Karpas-422 (cell line): ENCODE measurements at regions not wholly inside any gene's neighbourhood (a gene's known extent, or its start where the extent isn't known, plus 50 kb on each side); places are given as distances from the start of the nearest gene placed in this dataset.
A peak's percentile ranks its signal among the peaks of the same experiment; 100 is the strongest.

Source experiments
- DNase-seq: peaks from one replicate; pipeline ENCODE4 v3.0.0-alpha.2; 2015
- H2AFZ ChIP-seq: fragments of 200-600 bp; sonication (generic); 2 replicates; pipeline ENCODE4 v1.6.1; 2014; ENCODE audit warnings: antibody characterized with exemption, low read length, mixed read lengths
- H3K27ac ChIP-seq: fragments of 200-600 bp; sonication (generic); 2 replicates; pipeline ENCODE4 v1.5.1; 2014; ENCODE audit warnings: mild to moderate bottlenecking, low read length, moderate library complexity
- H3K27me3 ChIP-seq: fragments of 200-600 bp; sonication (generic); 2 replicates; pipeline ENCODE4 v1.6.1; 2014; ENCODE audit warnings: low read length, mixed read lengths
- H3K36me3 ChIP-seq: fragments of 200-600 bp; sonication (generic); 2 replicates; pipeline ENCODE4 v1.6.1; 2014; ENCODE audit warnings: low read length, mixed read lengths; ENCODE audit not compliant: insufficient read depth
- H3K4me1 ChIP-seq: fragments of 200-600 bp; sonication (generic); 2 replicates; pipeline ENCODE4 v1.6.1; 2014; ENCODE audit warnings: mild to moderate bottlenecking, low read length, mixed read lengths
- H3K4me2 ChIP-seq: fragments of 200-600 bp; sonication (generic); 2 replicates; pipeline ENCODE4 v1.6.1; 2014; ENCODE audit warnings: low read length, low read depth, mild to moderate bottlenecking; ENCODE audit not compliant: poor library complexity, severe bottlenecking
- H3K4me3 ChIP-seq: fragments of 200-600 bp; sonication (generic); 2 replicates; pipeline ENCODE4 v1.5.1; 2014; ENCODE audit warnings: mild to moderate bottlenecking, antibody characterized with exemption, low read length, mixed read lengths
- H3K79me2 ChIP-seq: fragments of 200-600 bp; sonication (generic); 2 replicates; pipeline ENCODE4 v1.6.1; 2014; ENCODE audit warnings: mild to moderate bottlenecking, low read length, mixed read lengths
- H3K9ac ChIP-seq: fragments of 200-600 bp; sonication (generic); 2 replicates; pipeline ENCODE4 v1.6.0; 2014; ENCODE audit warnings: low read length
- H3K9me2 ChIP-seq: fragments of 200-600 bp; sonication (generic), shearing (Covaris generic); replicated peaks from 2 replicates; pipeline ENCODE4 v1.6.0; 2014; ENCODE audit warnings: mild to moderate bottlenecking, low read length, moderate library complexity; ENCODE audit not compliant: insufficient read depth
- H3K9me3 ChIP-seq: fragments of 300-700, 200-600 bp; sonication (generic); 2 replicates; pipeline ENCODE4 v1.6.1; 2014; ENCODE audit warnings: low read length, mixed read lengths
- H4K20me1 ChIP-seq: fragments of 200-600 bp; sonication (generic); 2 replicates; pipeline ENCODE4 v1.6.1; 2014; ENCODE audit warnings: mild to moderate bottlenecking, antibody characterized with exemption, low read length, low read depth; ENCODE audit not compliant: insufficient read depth

- no peaks in the 10 kb centered on the region for H3K9me3 ChIP-seq
- H2AFZ ChIP-seq, result no peak overlapping the region
- no peaks in the 10 kb centered on the region for H3K36me3 ChIP-seq
- no peaks in the 10 kb centered on the region for H4K20me1 ChIP-seq
- DNase-seq, result no peak
- H3K4me2 ChIP-seq, result no peak overlapping the region
- H3K79me2 ChIP-seq, result no peaks in the 10 kb centered on the region
- H3K27ac ChIP-seq, result no peak overlapping the region
- H3K4me1 ChIP-seq, result no peaks in the 10 kb centered on the region
- no peaks in the 10 kb centered on the region for H3K27me3 ChIP-seq
- H3K4me3 ChIP-seq, result no peak overlapping the region
- no peak overlapping the region for H3K9ac ChIP-seq
- no peaks in the 10 kb centered on the region for H3K9me2 ChIP-seq
Measured at GRCh38 chr16:82379551-82379950, 209.5 kb upstream of the MPHOSPH6 start.

GRCh38 chr16:82373976-82374375 lies 204.0 kb upstream of the MPHOSPH6 start:
- H3K36me3 ChIP-seq, result no peaks in the 10 kb centered on the region
- no peak overlapping the region for H3K4me2 ChIP-seq

GRCh38 chr16:82370282-82370681 lies 200.3 kb upstream of the MPHOSPH6 start:
- DNase-seq, result no peak
- no peaks in the 10 kb centered on the region for H3K27me3 ChIP-seq
- no peaks in the 10 kb centered on the region for H3K36me3 ChIP-seq
- no peak overlapping the region for H3K9ac ChIP-seq
- no peaks in the 10 kb centered on the region for H3K79me2 ChIP-seq
- H2AFZ ChIP-seq, result no peak overlapping the region
- no peaks in the 10 kb centered on the region for H3K9me2 ChIP-seq
- no peaks in the 10 kb centered on the region for H3K9me3 ChIP-seq
- no peak overlapping the region for H3K4me3 ChIP-seq
- no peaks in the 10 kb centered on the region for H3K4me1 ChIP-seq
- H4K20me1 ChIP-seq, result 0 out of 2 replicates have a peak, but pooled peaks cover 4% of the 10 kb centered on the region
- no peak overlapping the region for H3K4me2 ChIP-seq
- no peak overlapping the region for H3K27ac ChIP-seq

More at GRCh38 chr16:82373976-82374375, 204.0 kb upstream of the MPHOSPH6 start:
- no peak overlapping the region for H2AFZ ChIP-seq
- H4K20me1 ChIP-seq, result no peaks in the 10 kb centered on the region
- H3K27me3 ChIP-seq, result no peaks in the 10 kb centered on the region
- H3K9me2 ChIP-seq, result no peaks in the 10 kb centered on the region
- H3K4me3 ChIP-seq, result no peak overlapping the region
- no peaks in the 10 kb centered on the region for H3K9me3 ChIP-seq
- no peak for DNase-seq
- no peaks in the 10 kb centered on the region for H3K4me1 ChIP-seq
- no peak overlapping the region for H3K27ac ChIP-seq
- no peak overlapping the region for H3K9ac ChIP-seq
- H3K79me2 ChIP-seq, result no peaks in the 10 kb centered on the region

- Histone ChIP-seq H3K27ac (no peak overlapping the region), H3K4me3 (no peak overlapping the region), H3K79me2 (no peaks in the 10 kb centered on the region), H3K9me2 (no peaks in the 10 kb centered on the region), H3K27me3 (no peaks in the 10 kb centered on the region), H3K4me1 (no peaks in the 10 kb centered on the region), H3K36me3 (no peaks in the 10 kb centered on the region), H3K9me3 (no peaks in the 10 kb centered on the region), H3K9ac (no peak overlapping the region), H2AFZ (no peak overlapping the region), H3K4me2 (no peak overlapping the region), H4K20me1 (0 out of 2 replicates have a peak, but pooled peaks cover 4% of the 10 kb centered on the region)
- peak; percentile 79 for DNase-seq
Measured at GRCh38 chr16:82368041-82368440, 198.0 kb upstream of the MPHOSPH6 start.

GRCh38 chr16:82366462-82366861 lies 196.4 kb upstream of the MPHOSPH6 start:
- H3K4me3 ChIP-seq, result no peak overlapping the region
- no peak for DNase-seq
- no peaks in the 10 kb centered on the region for H3K9me3 ChIP-seq
- 0 out of 2 replicates have a peak, but pooled peaks cover 4% of the 10 kb centered on the region for H4K20me1 ChIP-seq
- no peaks in the 10 kb centered on the region for H3K79me2 ChIP-seq
- no peaks in the 10 kb centered on the region for H3K27me3 ChIP-seq
- H3K4me2 ChIP-seq, result no peak overlapping the region
- no peaks in the 10 kb centered on the region for H3K4me1 ChIP-seq
- H3K27ac ChIP-seq, result no peak overlapping the region
- no peak overlapping the region for H2AFZ ChIP-seq
- H3K9ac ChIP-seq, result no peak overlapping the region
- no peaks in the 10 kb centered on the region for H3K36me3 ChIP-seq
- no peaks in the 10 kb centered on the region for H3K9me2 ChIP-seq

- no peak overlapping the region for H3K9ac ChIP-seq
- H4K20me1 ChIP-seq, result 0 out of 2 replicates have a peak, but pooled peaks cover 4% of the 10 kb centered on the region
- H2AFZ ChIP-seq, result no peak overlapping the region
- no peaks in the 10 kb centered on the region for H3K79me2 ChIP-seq
- H3K4me1 ChIP-seq, result no peaks in the 10 kb centered on the region
- H3K4me3 ChIP-seq, result no peak overlapping the region
- no peaks in the 10 kb centered on the region for H3K9me3 ChIP-seq
- no peaks in the 10 kb centered on the region for H3K9me2 ChIP-seq
- H3K4me2 ChIP-seq, result no peak overlapping the region
- H3K27me3 ChIP-seq, result no peaks in the 10 kb centered on the region
- DNase-seq, result no peak
- no peaks in the 10 kb centered on the region for H3K36me3 ChIP-seq
- H3K27ac ChIP-seq, result no peak overlapping the region
Measured at GRCh38 chr16:82364690-82365089, 194.7 kb upstream of the MPHOSPH6 start.

- no peak for DNase-seq
- H2AFZ ChIP-seq, result no peak overlapping the region
- H3K4me2 ChIP-seq, result no peak overlapping the region
- H3K4me1 ChIP-seq, result no peaks in the 10 kb centered on the region
- H3K9me2 ChIP-seq, result no peaks in the 10 kb centered on the region
- H3K36me3 ChIP-seq, result no peaks in the 10 kb centered on the region
- H3K9ac ChIP-seq, result no peak overlapping the region
- no peak overlapping the region for H3K4me3 ChIP-seq
- H3K79me2 ChIP-seq, result no peaks in the 10 kb centered on the region
- 0 out of 2 replicates have a peak, but pooled peaks cover 2% of the 10 kb centered on the region for H4K20me1 ChIP-seq
- no peaks in the 10 kb centered on the region for H3K9me3 ChIP-seq
- no peaks in the 10 kb centered on the region for H3K27me3 ChIP-seq
- no peak overlapping the region for H3K27ac ChIP-seq
Measured at GRCh38 chr16:82363026-82363816, 193.2 kb upstream of the MPHOSPH6 start.

GRCh38 chr16:82361885-82362284 lies 191.9 kb upstream of the MPHOSPH6 start:
- Histone ChIP-seq H3K4me2 (no peak overlapping the region), H3K4me3 (no peak overlapping the region), H3K27me3 (no peaks in the 10 kb centered on the region), H3K9me3 (no peaks in the 10 kb centered on the region), H3K9me2 (no peaks in the 10 kb centered on the region), H3K27ac (no peak overlapping the region), H3K4me1 (no peaks in the 10 kb centered on the region), H3K36me3 (no peaks in the 10 kb centered on the region), H3K9ac (no peak overlapping the region), H3K79me2 (no peaks in the 10 kb centered on the region), H2AFZ (no peak overlapping the region), H4K20me1 (no peaks in the 10 kb centered on the region)
- no peak for DNase-seq
